OCI-LY7 (cell line): ENCODE measurements at regions not wholly inside any gene's neighbourhood (a gene's known extent, or its start where the extent isn't known, plus 50 kb on each side); places are given as distances from the start of the nearest gene placed in this dataset.

ENCODE experiments used
- CTCF ChIP-seq: fragments of 200-600 bp; sonication (generic); conservative IDR thresholded peaks from 2 replicates; pipeline ENCODE4 v1.5.1; 2014; ENCODE audit warnings: mild to moderate bottlenecking, antibody characterized with exemption, low read length, moderate library complexity, mixed read lengths
- EZH2phosphoT487 ChIP-seq: fragments of 200-600 bp; sonication (generic); IDR thresholded peaks from 2 replicates; pipeline ENCODE4 v1.6.1; 2018; ENCODE audit warnings: low read depth, borderline replicate concordance, mild to moderate bottlenecking, mixed run types, antibody characterized with exemption, low read length, moderate library complexity, mixed read lengths

- no peak for TF ChIP-seq CTCF
- TF ChIP-seq EZH2phosphoT487: no peak
These were observed 58.0 kb upstream of the ETV3 start for GRCh38 chr1:157196245-157196543.
